GM23338 (cell line): ENCODE measurements at regions not wholly inside any gene's neighbourhood (a gene's known extent, or its start where the extent isn't known, plus 50 kb on each side); places are given as distances from the start of the nearest gene placed in this dataset.

ENCODE experiments used
- CREB1 ChIP-seq: fragments of 250-450 bp; sonication (Bioruptor Pico); IDR thresholded peaks from 2 replicates; pipeline ENCODE4 v1.5.0; 2020; ENCODE audit warnings: low read depth, mild to moderate bottlenecking, moderate library complexity
- EZH2 ChIP-seq: fragments of 200-600 bp; sonication (generic); IDR thresholded peaks from one replicate; pipeline ENCODE4 v1.8.0; 2017; ENCODE audit warnings: antibody characterized with exemption, mild to moderate bottlenecking, low read depth; ENCODE audit not compliant: unreplicated experiment
- EZH2phosphoT487 ChIP-seq: fragments of 200-600 bp; sonication (generic); IDR thresholded peaks from one replicate; pipeline ENCODE4 v1.8.1; 2018; ENCODE audit warnings: antibody characterized with exemption; ENCODE audit not compliant: unreplicated experiment
- JUNB ChIP-seq: IDR thresholded peaks from one replicate; pipeline ENCODE4 v1.6.1; 2016; ENCODE audit warnings: antibody characterized with exemption; ENCODE audit not compliant: unreplicated experiment
- NANOG ChIP-seq: IDR thresholded peaks from 2 replicates; pipeline ENCODE4 v1.6.1; 2016; ENCODE audit warnings: antibody characterized with exemption, borderline replicate concordance
- POLR2AphosphoS5 ChIP-seq: IDR thresholded peaks from 2 replicates; pipeline ENCODE4 v1.6.1; 2016; ENCODE audit warnings: antibody characterized with exemption, low read depth
- ZNF331 ChIP-seq: fragments of 250-450 bp; sonication (Bioruptor Pico); IDR thresholded peaks from 2 replicates; pipeline ENCODE4 v1.5.0; 2020; ENCODE audit warnings: low read depth, mild to moderate bottlenecking, moderate library complexity
- TF ChIP-seq, protein P1 (sequence below), 2 experiments: fragments of 200-600 bp in 1 of 2; sonication (generic) in 1 of 2; conservative IDR thresholded peaks; 2 replicates each; pipeline versions ENCODE4 v1.5.1 to v1.6.1; 2016 to 2017; ENCODE audit warnings: antibody characterized with exemption in 2 of 2, low read depth in 2 of 2, mild to moderate bottlenecking in 2 of 2, moderate library complexity in 1 of 2
- TF ChIP-seq, protein P2 (sequence below): IDR thresholded peaks from one replicate; pipeline ENCODE4 v1.6.1; 2018; ENCODE audit warnings: antibody characterized with exemption; ENCODE audit not compliant: unreplicated experiment
- TF ChIP-seq, protein P3 (sequence below): IDR thresholded peaks from 2 replicates; pipeline ENCODE4 v1.6.1; 2016; ENCODE audit warnings: antibody characterized with exemption

DNA sequence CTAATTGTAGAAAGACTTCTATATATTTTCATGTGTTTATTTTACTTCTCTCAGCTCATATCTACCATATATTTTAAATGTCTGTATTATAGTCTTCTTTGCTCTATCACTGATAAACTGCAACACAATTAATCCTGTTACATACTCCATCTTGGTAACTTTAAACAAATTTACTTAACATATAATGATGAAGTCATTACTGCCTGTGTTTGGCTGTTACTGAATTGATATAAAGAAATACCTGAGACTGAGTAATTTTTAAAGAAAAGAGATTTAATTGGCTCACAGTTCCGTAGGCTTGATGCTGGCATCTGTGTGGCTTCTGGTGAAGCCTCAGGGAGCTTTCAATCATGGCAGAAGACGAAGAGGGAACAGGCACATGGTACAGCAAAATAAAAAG is 1480.4 kb downstream of the HACE1 start:
- TF ChIP-seq, protein P1, sequence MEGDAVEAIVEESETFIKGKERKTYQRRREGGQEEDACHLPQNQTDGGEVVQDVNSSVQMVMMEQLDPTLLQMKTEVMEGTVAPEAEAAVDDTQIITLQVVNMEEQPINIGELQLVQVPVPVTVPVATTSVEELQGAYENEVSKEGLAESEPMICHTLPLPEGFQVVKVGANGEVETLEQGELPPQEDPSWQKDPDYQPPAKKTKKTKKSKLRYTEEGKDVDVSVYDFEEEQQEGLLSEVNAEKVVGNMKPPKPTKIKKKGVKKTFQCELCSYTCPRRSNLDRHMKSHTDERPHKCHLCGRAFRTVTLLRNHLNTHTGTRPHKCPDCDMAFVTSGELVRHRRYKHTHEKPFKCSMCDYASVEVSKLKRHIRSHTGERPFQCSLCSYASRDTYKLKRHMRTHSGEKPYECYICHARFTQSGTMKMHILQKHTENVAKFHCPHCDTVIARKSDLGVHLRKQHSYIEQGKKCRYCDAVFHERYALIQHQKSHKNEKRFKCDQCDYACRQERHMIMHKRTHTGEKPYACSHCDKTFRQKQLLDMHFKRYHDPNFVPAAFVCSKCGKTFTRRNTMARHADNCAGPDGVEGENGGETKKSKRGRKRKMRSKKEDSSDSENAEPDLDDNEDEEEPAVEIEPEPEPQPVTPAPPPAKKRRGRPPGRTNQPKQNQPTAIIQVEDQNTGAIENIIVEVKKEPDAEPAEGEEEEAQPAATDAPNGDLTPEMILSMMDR (conservative IDR thresholded peaks at IDR 0.05; ENCODE audit: low read depth in 2 of 2): no peak
- TF ChIP-seq EZH2 (no peak), EZH2phosphoT487 (no peak), ZNF331 (CRISPR knock-in tag) (no peak), POLR2AphosphoS5 (no peak), CREB1 (no peak), JUNB (no peak), NANOG (no peak)
- TF ChIP-seq, protein P2, sequence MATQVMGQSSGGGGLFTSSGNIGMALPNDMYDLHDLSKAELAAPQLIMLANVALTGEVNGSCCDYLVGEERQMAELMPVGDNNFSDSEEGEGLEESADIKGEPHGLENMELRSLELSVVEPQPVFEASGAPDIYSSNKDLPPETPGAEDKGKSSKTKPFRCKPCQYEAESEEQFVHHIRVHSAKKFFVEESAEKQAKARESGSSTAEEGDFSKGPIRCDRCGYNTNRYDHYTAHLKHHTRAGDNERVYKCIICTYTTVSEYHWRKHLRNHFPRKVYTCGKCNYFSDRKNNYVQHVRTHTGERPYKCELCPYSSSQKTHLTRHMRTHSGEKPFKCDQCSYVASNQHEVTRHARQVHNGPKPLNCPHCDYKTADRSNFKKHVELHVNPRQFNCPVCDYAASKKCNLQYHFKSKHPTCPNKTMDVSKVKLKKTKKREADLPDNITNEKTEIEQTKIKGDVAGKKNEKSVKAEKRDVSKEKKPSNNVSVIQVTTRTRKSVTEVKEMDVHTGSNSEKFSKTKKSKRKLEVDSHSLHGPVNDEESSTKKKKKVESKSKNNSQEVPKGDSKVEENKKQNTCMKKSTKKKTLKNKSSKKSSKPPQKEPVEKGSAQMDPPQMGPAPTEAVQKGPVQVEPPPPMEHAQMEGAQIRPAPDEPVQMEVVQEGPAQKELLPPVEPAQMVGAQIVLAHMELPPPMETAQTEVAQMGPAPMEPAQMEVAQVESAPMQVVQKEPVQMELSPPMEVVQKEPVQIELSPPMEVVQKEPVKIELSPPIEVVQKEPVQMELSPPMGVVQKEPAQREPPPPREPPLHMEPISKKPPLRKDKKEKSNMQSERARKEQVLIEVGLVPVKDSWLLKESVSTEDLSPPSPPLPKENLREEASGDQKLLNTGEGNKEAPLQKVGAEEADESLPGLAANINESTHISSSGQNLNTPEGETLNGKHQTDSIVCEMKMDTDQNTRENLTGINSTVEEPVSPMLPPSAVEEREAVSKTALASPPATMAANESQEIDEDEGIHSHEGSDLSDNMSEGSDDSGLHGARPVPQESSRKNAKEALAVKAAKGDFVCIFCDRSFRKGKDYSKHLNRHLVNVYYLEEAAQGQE: no peak
- TF ChIP-seq, protein P3, sequence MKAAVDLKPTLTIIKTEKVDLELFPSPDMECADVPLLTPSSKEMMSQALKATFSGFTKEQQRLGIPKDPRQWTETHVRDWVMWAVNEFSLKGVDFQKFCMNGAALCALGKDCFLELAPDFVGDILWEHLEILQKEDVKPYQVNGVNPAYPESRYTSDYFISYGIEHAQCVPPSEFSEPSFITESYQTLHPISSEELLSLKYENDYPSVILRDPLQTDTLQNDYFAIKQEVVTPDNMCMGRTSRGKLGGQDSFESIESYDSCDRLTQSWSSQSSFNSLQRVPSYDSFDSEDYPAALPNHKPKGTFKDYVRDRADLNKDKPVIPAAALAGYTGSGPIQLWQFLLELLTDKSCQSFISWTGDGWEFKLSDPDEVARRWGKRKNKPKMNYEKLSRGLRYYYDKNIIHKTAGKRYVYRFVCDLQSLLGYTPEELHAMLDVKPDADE: no peak
